ENCODE measurements at regions not wholly inside any gene's neighbourhood (a gene's known extent, or its start where the extent isn't known, plus 50 kb on each side); places are given as distances from the start of the nearest gene placed in this dataset.

DNA sequence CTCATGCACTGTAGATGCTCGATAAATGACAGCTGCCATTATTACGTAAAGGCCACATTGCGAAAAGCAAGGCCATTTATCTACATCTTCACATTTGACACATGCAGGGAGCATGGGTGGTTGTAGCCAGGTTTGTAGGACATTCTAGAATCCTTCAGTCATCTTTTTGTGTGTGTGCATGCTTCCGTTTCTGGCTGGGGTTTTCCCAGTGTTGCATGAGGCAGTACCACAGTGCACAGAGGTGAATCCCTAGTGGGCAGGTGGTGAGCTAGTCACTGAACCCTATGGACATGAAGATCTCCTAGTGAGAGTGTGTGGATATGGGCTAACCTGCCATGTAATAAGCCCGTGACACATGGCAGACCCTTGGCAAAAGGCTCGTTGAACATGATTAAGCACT, 151.8 kb upstream of the SLC14A2 start:
- TF ChIP-seq, protein P1, sequence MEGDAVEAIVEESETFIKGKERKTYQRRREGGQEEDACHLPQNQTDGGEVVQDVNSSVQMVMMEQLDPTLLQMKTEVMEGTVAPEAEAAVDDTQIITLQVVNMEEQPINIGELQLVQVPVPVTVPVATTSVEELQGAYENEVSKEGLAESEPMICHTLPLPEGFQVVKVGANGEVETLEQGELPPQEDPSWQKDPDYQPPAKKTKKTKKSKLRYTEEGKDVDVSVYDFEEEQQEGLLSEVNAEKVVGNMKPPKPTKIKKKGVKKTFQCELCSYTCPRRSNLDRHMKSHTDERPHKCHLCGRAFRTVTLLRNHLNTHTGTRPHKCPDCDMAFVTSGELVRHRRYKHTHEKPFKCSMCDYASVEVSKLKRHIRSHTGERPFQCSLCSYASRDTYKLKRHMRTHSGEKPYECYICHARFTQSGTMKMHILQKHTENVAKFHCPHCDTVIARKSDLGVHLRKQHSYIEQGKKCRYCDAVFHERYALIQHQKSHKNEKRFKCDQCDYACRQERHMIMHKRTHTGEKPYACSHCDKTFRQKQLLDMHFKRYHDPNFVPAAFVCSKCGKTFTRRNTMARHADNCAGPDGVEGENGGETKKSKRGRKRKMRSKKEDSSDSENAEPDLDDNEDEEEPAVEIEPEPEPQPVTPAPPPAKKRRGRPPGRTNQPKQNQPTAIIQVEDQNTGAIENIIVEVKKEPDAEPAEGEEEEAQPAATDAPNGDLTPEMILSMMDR (IDR thresholded peaks at IDR 0.05; ENCODE audit: insufficient read depth, missing control alignments): no peak
- FAIRE-seq: no peak
- DNase-seq (ENCODE audit: insufficient read length, low spot score): no peak

DNA sequence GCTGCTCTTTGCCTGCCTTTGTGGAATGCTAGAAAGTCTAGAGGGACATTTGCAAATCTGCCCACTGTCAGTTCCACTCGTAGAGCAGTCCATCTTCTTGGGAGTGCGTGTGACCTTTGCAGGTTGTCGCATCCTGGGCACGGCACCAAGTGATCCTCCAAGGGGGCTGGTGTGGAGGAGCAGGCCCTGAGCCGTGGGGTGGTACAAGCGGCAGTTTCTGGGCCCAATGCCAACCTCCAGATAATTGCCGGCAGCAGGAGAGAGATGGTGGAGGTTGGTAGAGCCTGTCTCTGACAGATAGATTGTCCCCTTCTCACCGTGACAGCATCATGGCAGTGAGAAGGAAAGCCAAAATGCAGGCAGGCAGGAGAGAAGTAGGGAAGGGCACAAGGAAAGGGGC, 150.7 kb upstream of the SLC14A2 start:
- DNase-seq (ENCODE audit: insufficient read length, low spot score) (no peak), FAIRE-seq (no peak)
- TF ChIP-seq, protein P1 (IDR thresholded peaks at IDR 0.05; ENCODE audit: insufficient read depth, missing control alignments): no peak

DNA sequence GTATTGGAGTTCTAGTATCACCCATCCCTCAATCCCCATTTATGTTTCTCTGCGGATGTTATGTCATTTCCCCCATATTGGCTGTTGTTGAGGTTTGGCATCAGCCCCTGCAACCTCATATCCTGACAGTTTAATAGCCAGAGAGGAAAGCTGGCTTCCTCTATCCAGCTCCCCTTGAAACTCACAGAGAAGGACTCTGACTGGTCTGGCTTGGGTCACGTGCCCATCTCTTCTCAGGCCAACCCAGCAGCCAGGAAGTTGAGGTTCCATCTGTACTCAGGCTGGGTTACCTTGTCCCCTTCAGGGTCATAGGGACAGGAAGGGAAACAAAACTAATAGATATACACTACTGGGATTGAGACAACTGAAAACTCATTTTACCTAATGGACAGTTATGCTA, 148.0 kb upstream of the SLC14A2 start:
- DNase-seq (ENCODE audit: insufficient read length, low spot score) (no peak), FAIRE-seq (no peak)
- TF ChIP-seq, protein P1 (IDR thresholded peaks at IDR 0.05; ENCODE audit: insufficient read depth, missing control alignments): no peak

DNA sequence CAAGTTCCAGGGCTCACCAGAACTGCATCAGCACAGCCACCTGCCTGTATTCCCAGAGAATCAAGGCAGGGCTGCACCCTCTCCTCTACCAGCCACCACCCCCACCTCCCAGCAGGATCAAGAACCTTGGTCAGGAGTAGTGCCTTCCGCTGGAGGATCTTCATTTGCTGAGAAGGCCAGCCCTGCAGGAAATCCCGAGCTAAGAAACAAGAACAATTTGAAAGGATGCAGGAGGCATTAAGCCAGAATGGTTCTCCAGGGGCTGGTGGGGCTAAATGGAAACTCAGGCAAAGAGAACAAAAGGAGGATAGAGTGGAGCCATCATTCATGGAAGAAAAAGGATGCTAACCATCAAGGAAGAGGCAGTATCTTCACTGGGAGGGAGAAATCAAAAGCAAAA, 147.3 kb upstream of the SLC14A2 start:
- TF ChIP-seq, protein P1 (IDR thresholded peaks at IDR 0.05; ENCODE audit: insufficient read depth, missing control alignments): no peak
- DNase-seq (ENCODE audit: insufficient read length, low spot score): no peak
- no peak for FAIRE-seq

DNA sequence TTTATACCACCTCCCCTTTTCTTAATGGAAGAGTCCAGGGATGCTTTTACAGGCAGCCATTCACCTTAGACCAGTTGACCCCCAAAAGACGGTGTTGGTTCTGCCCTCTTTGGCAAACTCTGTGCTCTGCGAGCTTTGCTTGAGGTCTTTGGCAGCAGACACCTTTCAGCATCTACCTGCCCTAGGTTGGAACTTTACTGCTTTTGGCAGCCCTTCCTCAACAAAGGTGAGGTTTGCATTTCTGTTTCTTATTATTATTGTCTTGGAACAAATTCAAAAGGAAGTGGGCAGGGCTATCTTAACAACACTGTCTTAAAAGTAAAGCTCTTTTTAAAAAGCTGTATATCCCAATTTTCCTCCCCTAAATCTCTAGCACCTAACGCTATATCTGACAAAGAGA, 136.4 kb upstream of the SLC14A2 start:
- TF ChIP-seq, protein P1 (IDR thresholded peaks at IDR 0.05; ENCODE audit: insufficient read depth, missing control alignments): no peak
- no peak for DNase-seq (ENCODE audit: insufficient read length, low spot score)
- no peak for FAIRE-seq

DNA sequence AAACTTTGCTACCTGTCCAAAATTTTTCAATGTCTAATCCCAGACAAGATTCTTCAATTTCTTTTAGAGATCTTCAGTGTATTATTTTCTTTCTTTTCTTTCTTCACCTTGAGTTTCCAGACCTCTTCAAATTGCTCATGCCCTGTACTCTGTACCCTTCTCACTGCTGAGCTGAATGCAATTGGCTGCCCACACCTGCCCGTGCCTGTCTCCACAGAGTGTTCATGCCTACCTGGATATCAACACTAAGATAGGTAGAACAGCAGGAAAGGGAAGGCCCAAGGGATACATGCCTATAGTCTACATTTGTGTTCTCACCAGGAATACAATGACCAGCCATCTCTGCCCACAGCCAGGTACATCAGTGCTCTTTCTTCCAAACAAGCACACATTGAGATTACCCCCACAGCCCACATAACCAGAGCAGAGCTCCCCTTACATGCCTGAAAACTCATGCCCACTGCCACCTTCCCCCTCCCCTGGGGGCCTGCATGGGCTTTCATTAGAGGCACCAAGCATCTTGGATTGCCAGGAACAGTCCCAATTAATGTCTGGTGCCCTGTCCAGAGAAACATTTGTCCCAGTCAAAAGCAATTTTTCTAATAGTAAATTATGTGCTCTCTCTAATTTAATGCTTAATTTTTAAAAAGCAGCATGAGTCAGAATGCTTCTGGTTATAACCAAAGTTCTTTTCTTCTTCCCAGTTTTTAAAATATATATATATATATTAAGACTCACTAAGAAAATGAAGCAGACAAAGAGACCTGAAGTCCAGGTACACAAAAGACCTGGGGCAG, 134.9 kb upstream of the SLC14A2 start:
- TF ChIP-seq, protein P1 (IDR thresholded peaks at IDR 0.05; ENCODE audit: insufficient read depth, missing control alignments): no peak

DNA sequence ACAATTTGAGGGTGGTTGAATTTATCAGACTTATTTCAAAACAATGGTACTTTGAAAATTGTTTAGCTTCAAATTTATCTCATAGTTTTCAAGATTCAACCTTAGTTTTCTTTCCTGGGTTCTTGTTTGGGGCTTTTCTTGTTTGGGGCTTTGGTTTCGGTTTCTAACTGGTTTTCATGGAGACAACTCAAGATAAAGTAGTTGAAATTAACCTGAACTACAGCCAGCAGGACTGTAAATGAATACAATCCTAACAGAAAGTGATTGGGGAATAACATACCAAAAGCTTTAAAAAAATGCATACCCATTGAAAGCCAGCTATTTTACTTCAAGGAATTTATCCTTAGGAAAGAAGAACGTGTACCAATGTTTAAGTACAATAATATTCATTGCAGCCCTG, 133.5 kb upstream of the SLC14A2 start:
- TF ChIP-seq, protein P1 (IDR thresholded peaks at IDR 0.05; ENCODE audit: insufficient read depth, missing control alignments): no peak
- DNase-seq (ENCODE audit: insufficient read length, low spot score): no peak
- no peak for FAIRE-seq

More for the DNA sequence above, 134.9 kb upstream of the SLC14A2 start:
- no peak for FAIRE-seq
- DNase-seq (ENCODE audit: insufficient read length, low spot score): no peak
